GM23338 (cell line): ENCODE measurements at regions not wholly inside any gene's neighbourhood (a gene's known extent, or its start where the extent isn't known, plus 50 kb on each side); places are given as distances from the start of the nearest gene placed in this dataset.

Experiments used
- ATAC-seq: fragments of 200-7000 bp; cut with Tn5 transposase; 3 replicates; pipeline ENCODE4 v1.9.1; 2020
- DNase-seq: peaks from one replicate; pipeline ENCODE4 v3.0.0-alpha.2; 2015; ENCODE audit warnings: low spot score
- H2AFZ ChIP-seq: fragments of 200-600 bp; sonication (generic); 2 replicates; pipeline ENCODE4 v1.8.0; 2016; ENCODE audit warnings: antibody characterized with exemption, mild to moderate bottlenecking, moderate library complexity
- H3F3A ChIP-seq: fragments of 200-600 bp; sonication (generic); replicated peaks from 2 replicates; pipeline ENCODE4 v1.8.0; 2017; ENCODE audit warnings: antibody characterized with exemption, mixed run types, low read depth
- H3K27ac ChIP-seq: fragments of 200-600 bp; sonication (generic); 2 replicates; pipeline ENCODE4 v1.6.1; 2016; ENCODE audit warnings: low read depth
- H3K27me3 ChIP-seq: fragments of 200-600 bp; sonication (generic); 2 replicates; pipeline ENCODE4 v1.8.0; 2016; ENCODE audit warnings: mild to moderate bottlenecking, mixed run types, moderate library complexity; ENCODE audit not compliant: insufficient read depth
- H3K36me3 ChIP-seq: fragments of 200-600 bp; sonication (generic); 2 replicates; pipeline ENCODE4 v1.8.0; 2016; ENCODE audit warnings: mild to moderate bottlenecking; ENCODE audit not compliant: insufficient read depth
- H3K4me1 ChIP-seq: fragments of 200-600 bp; sonication (generic); 2 replicates; pipeline ENCODE4 v1.8.0; 2016; ENCODE audit warnings: mild to moderate bottlenecking, moderate library complexity; ENCODE audit not compliant: insufficient read depth
- H3K4me2 ChIP-seq: fragments of 200-600 bp; sonication (generic); 2 replicates; pipeline ENCODE4 v1.7.1; 2017; ENCODE audit warnings: mixed run types
- H3K4me3 ChIP-seq: fragments of 200-600 bp; sonication (generic); 2 replicates; pipeline ENCODE4 v1.6.1; 2016; ENCODE audit warnings: mixed run types
- H3K79me2 ChIP-seq: fragments of 200-600 bp; sonication (generic); replicated peaks from 2 replicates; pipeline ENCODE4 v1.8.0; 2017; ENCODE audit warnings: mild to moderate bottlenecking; ENCODE audit not compliant: insufficient read depth
- H3K9me2 ChIP-seq: fragments of 200-600 bp; sonication (generic); 2 replicates; pipeline ENCODE4 v1.8.0; 2017; ENCODE audit not compliant: insufficient read depth
- H4K20me1 ChIP-seq: fragments of 200-600 bp; sonication (generic); replicated peaks from 2 replicates; pipeline ENCODE4 v1.8.0; 2017; ENCODE audit warnings: mild to moderate bottlenecking; ENCODE audit not compliant: insufficient read depth
- H3K27ac Mint-ChIP-seq: 2 replicates; pipeline ENCODE4 v1.8.0; 2020; ENCODE audit warnings: inconsistent platforms, mild to moderate bottlenecking, moderate library complexity, mixed read lengths
- H3K27me3 Mint-ChIP-seq: 3 replicates; pipeline ENCODE4 v1.8.0; 2022; ENCODE audit warnings: low read depth, mild to moderate bottlenecking, moderate library complexity, mixed read lengths, inconsistent platforms; ENCODE audit not compliant: insufficient read depth, poor library complexity
- H3K36me3 Mint-ChIP-seq: 3 replicates; pipeline ENCODE4 v1.8.0; 2021; ENCODE audit warnings: low read depth, mild to moderate bottlenecking, inconsistent platforms, moderate library complexity, mixed read lengths
- H3K4me1 Mint-ChIP-seq: 3 replicates; pipeline ENCODE4 v1.8.0; 2020; ENCODE audit warnings: mild to moderate bottlenecking, inconsistent platforms, mixed read lengths
- H3K4me3 Mint-ChIP-seq: 3 replicates; pipeline ENCODE4 v1.8.0; 2021; ENCODE audit warnings: moderate library complexity, mild to moderate bottlenecking, inconsistent platforms, mixed read lengths
- H3K9me3 Mint-ChIP-seq: 3 replicates; pipeline ENCODE4 v1.8.0; 2020; ENCODE audit warnings: moderate library complexity, mild to moderate bottlenecking, inconsistent platforms, mixed read lengths
- CREB1 ChIP-seq: fragments of 250-450 bp; sonication (Bioruptor Pico); IDR thresholded peaks from 2 replicates; pipeline ENCODE4 v1.5.0; 2020; ENCODE audit warnings: low read depth, mild to moderate bottlenecking, moderate library complexity
- CTCF ChIP-seq, 2 experiments: fragments of 200-600 bp in 1 of 2; sonication (generic) in 1 of 2; conservative IDR thresholded peaks; 2 replicates each; pipeline versions ENCODE4 v1.5.1 to v1.6.1; 2016 to 2017; ENCODE audit warnings: antibody characterized with exemption in 2 of 2, low read depth in 2 of 2, mild to moderate bottlenecking in 2 of 2, moderate library complexity in 1 of 2
- EZH2phosphoT487 ChIP-seq: fragments of 200-600 bp; sonication (generic); IDR thresholded peaks from one replicate; pipeline ENCODE4 v1.8.1; 2018; ENCODE audit warnings: antibody characterized with exemption; ENCODE audit not compliant: unreplicated experiment
- JUNB ChIP-seq: IDR thresholded peaks from one replicate; pipeline ENCODE4 v1.6.1; 2016; ENCODE audit warnings: antibody characterized with exemption; ENCODE audit not compliant: unreplicated experiment
- NANOG ChIP-seq: IDR thresholded peaks from 2 replicates; pipeline ENCODE4 v1.6.1; 2016; ENCODE audit warnings: antibody characterized with exemption, borderline replicate concordance
- STAT1 ChIP-seq: IDR thresholded peaks from one replicate; pipeline ENCODE4 v1.6.1; 2016; ENCODE audit warnings: antibody characterized with exemption; ENCODE audit not compliant: unreplicated experiment
- ZNF331 ChIP-seq: fragments of 250-450 bp; sonication (Bioruptor Pico); IDR thresholded peaks from 2 replicates; pipeline ENCODE4 v1.5.0; 2020; ENCODE audit warnings: low read depth, mild to moderate bottlenecking, moderate library complexity
- TF ChIP-seq, protein P1 (sequence below): fragments of 250-450 bp; sonication (Bioruptor Pico); IDR thresholded peaks from 2 replicates; pipeline ENCODE4 v1.5.0; 2020; ENCODE audit warnings: mild to moderate bottlenecking, moderate library complexity
- TF ChIP-seq, protein P2 (sequence below): IDR thresholded peaks from one replicate; pipeline ENCODE4 v1.6.1; 2018; ENCODE audit warnings: antibody characterized with exemption; ENCODE audit not compliant: unreplicated experiment
- TF ChIP-seq, protein P3 (sequence below): IDR thresholded peaks from 2 replicates; pipeline ENCODE4 v1.6.1; 2016; ENCODE audit warnings: antibody characterized with exemption

- ATAC-seq: no peak
These were observed 78.2 kb downstream of the C9orf50 start for GRCh38 chr9:129542741-129543140.

More at GRCh38 chr9:129542741-129543140, 78.2 kb downstream of the C9orf50 start:
- Histone ChIP-seq H3K4me1 (no peaks in the 10 kb centered on the region), H4K20me1 (no peaks in the 10 kb centered on the region), H3K9me2 (no peaks in the 10 kb centered on the region), H3K4me3 (no peak overlapping the region), H2AFZ (no peak overlapping the region), H3K27ac (no peak overlapping the region), H3F3A (no peaks in the 10 kb centered on the region), H3K79me2 (no peaks in the 10 kb centered on the region), H3K36me3 (no peaks in the 10 kb centered on the region), H3K4me2 (no peak overlapping the region), H3K27me3 (no peaks in the 10 kb centered on the region)
- no peak for DNase-seq
- peaks cover 7% of the 10 kb centered on the region; the same call in 1 of the 3 replicates for H3K9me3 Mint-ChIP-seq
- H3K36me3 Mint-ChIP-seq: no peaks in the 10 kb centered on the region; the same call in 2 of the 3 replicates
- no peak overlapping the region for H3K27ac Mint-ChIP-seq
- H3K27me3 Mint-ChIP-seq: peaks cover 10% of the 10 kb centered on the region
- TF ChIP-seq ZNF331 (CRISPR knock-in tag) (no peak), NANOG (no peak), CTCF (conservative IDR thresholded peaks at IDR 0.05; ENCODE audit: low read depth in 2 of 2) (no peak), JUNB (no peak), STAT1 (no peak), CREB1 (CRISPR knock-in tag) (no peak), EZH2phosphoT487 (no peak)
- TF ChIP-seq, protein P1, sequence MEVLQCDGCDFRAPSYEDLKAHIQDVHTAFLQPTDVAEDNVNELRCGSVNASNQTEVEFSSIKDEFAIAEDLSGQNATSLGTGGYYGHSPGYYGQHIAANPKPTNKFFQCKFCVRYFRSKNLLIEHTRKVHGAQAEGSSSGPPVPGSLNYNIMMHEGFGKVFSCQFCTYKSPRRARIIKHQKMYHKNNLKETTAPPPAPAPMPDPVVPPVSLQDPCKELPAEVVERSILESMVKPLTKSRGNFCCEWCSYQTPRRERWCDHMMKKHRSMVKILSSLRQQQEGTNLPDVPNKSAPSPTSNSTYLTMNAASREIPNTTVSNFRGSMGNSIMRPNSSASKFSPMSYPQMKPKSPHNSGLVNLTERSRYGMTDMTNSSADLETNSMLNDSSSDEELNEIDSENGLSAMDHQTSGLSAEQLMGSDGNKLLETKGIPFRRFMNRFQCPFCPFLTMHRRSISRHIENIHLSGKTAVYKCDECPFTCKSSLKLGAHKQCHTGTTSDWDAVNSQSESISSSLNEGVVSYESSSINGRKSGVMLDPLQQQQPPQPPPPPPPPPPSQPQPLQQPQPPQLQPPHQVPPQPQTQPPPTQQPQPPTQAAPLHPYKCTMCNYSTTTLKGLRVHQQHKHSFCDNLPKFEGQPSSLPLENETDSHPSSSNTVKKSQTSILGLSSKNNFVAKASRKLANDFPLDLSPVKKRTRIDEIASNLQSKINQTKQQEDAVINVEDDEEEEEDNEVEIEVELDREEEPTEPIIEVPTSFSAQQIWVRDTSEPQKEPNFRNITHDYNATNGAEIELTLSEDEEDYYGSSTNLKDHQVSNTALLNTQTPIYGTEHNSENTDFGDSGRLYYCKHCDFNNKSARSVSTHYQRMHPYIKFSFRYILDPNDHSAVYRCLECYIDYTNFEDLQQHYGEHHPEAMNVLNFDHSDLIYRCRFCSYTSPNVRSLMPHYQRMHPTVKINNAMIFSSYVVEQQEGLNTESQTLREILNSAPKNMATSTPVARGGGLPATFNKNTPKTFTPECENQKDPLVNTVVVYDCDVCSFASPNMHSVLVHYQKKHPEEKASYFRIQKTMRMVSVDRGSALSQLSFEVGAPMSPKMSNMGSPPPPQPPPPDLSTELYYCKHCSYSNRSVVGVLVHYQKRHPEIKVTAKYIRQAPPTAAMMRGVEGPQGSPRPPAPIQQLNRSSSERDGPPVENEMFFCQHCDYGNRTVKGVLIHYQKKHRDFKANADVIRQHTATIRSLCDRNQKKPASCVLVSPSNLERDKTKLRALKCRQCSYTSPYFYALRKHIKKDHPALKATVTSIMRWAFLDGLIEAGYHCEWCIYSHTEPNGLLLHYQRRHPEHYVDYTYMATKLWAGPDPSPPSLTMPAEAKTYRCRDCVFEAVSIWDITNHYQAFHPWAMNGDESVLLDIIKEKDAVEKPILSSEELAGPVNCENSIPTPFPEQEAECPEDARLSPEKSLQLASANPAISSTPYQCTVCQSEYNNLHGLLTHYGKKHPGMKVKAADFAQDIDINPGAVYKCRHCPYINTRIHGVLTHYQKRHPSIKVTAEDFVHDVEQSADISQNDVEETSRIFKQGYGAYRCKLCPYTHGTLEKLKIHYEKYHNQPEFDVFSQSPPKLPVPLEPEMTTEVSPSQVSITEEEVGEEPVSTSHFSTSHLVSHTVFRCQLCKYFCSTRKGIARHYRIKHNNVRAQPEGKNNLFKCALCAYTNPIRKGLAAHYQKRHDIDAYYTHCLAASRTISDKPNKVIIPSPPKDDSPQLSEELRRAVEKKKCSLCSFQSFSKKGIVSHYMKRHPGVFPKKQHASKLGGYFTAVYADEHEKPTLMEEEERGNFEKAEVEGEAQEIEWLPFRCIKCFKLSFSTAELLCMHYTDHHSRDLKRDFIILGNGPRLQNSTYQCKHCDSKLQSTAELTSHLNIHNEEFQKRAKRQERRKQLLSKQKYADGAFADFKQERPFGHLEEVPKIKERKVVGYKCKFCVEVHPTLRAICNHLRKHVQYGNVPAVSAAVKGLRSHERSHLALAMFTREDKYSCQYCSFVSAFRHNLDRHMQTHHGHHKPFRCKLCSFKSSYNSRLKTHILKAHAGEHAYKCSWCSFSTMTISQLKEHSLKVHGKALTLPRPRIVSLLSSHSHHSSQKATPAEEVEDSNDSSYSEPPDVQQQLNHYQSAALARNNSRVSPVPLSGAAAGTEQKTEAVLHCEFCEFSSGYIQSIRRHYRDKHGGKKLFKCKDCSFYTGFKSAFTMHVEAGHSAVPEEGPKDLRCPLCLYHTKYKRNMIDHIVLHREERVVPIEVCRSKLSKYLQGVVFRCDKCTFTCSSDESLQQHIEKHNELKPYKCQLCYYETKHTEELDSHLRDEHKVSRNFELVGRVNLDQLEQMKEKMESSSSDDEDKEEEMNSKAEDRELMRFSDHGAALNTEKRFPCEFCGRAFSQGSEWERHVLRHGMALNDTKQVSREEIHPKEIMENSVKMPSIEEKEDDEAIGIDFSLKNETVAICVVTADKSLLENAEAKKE (CRISPR knock-in tag): no peak
- TF ChIP-seq, protein P2, sequence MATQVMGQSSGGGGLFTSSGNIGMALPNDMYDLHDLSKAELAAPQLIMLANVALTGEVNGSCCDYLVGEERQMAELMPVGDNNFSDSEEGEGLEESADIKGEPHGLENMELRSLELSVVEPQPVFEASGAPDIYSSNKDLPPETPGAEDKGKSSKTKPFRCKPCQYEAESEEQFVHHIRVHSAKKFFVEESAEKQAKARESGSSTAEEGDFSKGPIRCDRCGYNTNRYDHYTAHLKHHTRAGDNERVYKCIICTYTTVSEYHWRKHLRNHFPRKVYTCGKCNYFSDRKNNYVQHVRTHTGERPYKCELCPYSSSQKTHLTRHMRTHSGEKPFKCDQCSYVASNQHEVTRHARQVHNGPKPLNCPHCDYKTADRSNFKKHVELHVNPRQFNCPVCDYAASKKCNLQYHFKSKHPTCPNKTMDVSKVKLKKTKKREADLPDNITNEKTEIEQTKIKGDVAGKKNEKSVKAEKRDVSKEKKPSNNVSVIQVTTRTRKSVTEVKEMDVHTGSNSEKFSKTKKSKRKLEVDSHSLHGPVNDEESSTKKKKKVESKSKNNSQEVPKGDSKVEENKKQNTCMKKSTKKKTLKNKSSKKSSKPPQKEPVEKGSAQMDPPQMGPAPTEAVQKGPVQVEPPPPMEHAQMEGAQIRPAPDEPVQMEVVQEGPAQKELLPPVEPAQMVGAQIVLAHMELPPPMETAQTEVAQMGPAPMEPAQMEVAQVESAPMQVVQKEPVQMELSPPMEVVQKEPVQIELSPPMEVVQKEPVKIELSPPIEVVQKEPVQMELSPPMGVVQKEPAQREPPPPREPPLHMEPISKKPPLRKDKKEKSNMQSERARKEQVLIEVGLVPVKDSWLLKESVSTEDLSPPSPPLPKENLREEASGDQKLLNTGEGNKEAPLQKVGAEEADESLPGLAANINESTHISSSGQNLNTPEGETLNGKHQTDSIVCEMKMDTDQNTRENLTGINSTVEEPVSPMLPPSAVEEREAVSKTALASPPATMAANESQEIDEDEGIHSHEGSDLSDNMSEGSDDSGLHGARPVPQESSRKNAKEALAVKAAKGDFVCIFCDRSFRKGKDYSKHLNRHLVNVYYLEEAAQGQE: no peak
- TF ChIP-seq, protein P3, sequence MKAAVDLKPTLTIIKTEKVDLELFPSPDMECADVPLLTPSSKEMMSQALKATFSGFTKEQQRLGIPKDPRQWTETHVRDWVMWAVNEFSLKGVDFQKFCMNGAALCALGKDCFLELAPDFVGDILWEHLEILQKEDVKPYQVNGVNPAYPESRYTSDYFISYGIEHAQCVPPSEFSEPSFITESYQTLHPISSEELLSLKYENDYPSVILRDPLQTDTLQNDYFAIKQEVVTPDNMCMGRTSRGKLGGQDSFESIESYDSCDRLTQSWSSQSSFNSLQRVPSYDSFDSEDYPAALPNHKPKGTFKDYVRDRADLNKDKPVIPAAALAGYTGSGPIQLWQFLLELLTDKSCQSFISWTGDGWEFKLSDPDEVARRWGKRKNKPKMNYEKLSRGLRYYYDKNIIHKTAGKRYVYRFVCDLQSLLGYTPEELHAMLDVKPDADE: no peak
- H3K4me3 Mint-ChIP-seq: no peak overlapping the region
- H3K4me1 Mint-ChIP-seq: no peaks in the 10 kb centered on the region; the same call in 2 of the 3 replicates
